ENCODE measurements at regions not wholly inside any gene's neighbourhood (a gene's known extent, or its start where the extent isn't known, plus 50 kb on each side); places are given as distances from the start of the nearest gene placed in this dataset.
"Not testable (repeated sequence)": the region's sequence is repeated elsewhere in the genome, so short reads cannot be mapped to it uniquely, and the experiment has no call there.

GRCh38 chr1:229150518-229150917 is 120.4 kb upstream of the RAB4A start:
- ATAC-seq (replicated peaks in 1 of 2) (no peak), DNase-seq (no peak)
- Mint-ChIP-seq H3K27ac (no peak overlapping the region), H3K9me3 (no peaks in the 10 kb centered on the region), H3K36me3 (ENCODE audit: insufficient read depth in 2 of 2) (no peaks in the 10 kb centered on the region), H3K4me1 (ENCODE audit: low read depth) (peaks cover 14% of the 10 kb centered on the region), H3K27me3 (ENCODE audit: low read depth) (peaks cover 9% of the 10 kb centered on the region), H3K4me3 (no peak overlapping the region)

- not testable (repeated sequence) for H3K27ac Mint-ChIP-seq, H3K4me3 Mint-ChIP-seq
Observed at GRCh38 chr1:229151412-229151811, 119.5 kb upstream of the RAB4A start.

GRCh38 chr1:229152311-229152710 is 118.6 kb upstream of the RAB4A start:
- Mint-ChIP-seq H3K27ac (no peak overlapping the region), H3K27me3 (ENCODE audit: low read depth) (no peaks in the 10 kb centered on the region), H3K36me3 (ENCODE audit: insufficient read depth in 2 of 2) (no peaks in the 10 kb centered on the region), H3K9me3 (no peaks in the 10 kb centered on the region), H3K4me3 (no peak overlapping the region), H3K4me1 (ENCODE audit: low read depth) (peaks cover 18% of the 10 kb centered on the region)
- no peak for ATAC-seq (replicated peaks in 1 of 2)
- DNase-seq: no peak

More at GRCh38 chr1:229151412-229151811, 119.5 kb upstream of the RAB4A start:
- H3K27me3 Mint-ChIP-seq (ENCODE audit: low read depth); H3K9me3 Mint-ChIP-seq; H3K36me3 Mint-ChIP-seq (ENCODE audit: insufficient read depth in 2 of 2); DNase-seq; ATAC-seq (replicated peaks in 1 of 2): not testable (repeated sequence)
- peaks cover 18% of the 10 kb centered on the region for H3K4me1 Mint-ChIP-seq (ENCODE audit: low read depth)

GRCh38 chr1:229153955-229154548 is 116.9 kb upstream of the RAB4A start:
- Mint-ChIP-seq H3K36me3 (ENCODE audit: insufficient read depth in 2 of 2) (no peaks in the 10 kb centered on the region), H3K4me1 (ENCODE audit: low read depth) (peaks cover 18% of the 10 kb centered on the region), H3K4me3 (no peak overlapping the region), H3K27me3 (ENCODE audit: low read depth) (no peaks in the 10 kb centered on the region), H3K9me3 (no peaks in the 10 kb centered on the region), H3K27ac (no peak overlapping the region)
- ATAC-seq (replicated peaks in 1 of 2): no peak
- no peak for DNase-seq

GRCh38 chr1:229154811-229155210 is 116.1 kb upstream of the RAB4A start:
- DNase-seq (no peak), ATAC-seq (replicated peaks in 1 of 2) (no peak)
- no peaks in the 10 kb centered on the region for H3K9me3 Mint-ChIP-seq
- H3K4me1 Mint-ChIP-seq (ENCODE audit: low read depth): peaks cover 18% of the 10 kb centered on the region
- H3K4me3 Mint-ChIP-seq: no peak overlapping the region
- H3K36me3 Mint-ChIP-seq (ENCODE audit: insufficient read depth in 2 of 2): no peaks in the 10 kb centered on the region
- no peaks in the 10 kb centered on the region for H3K27me3 Mint-ChIP-seq (ENCODE audit: low read depth)
- H3K27ac Mint-ChIP-seq: no peak overlapping the region

GRCh38 chr1:229155472-229155871 is 115.4 kb upstream of the RAB4A start:
- peak; percentile 73 to 92 for ATAC-seq (replicated peaks in 1 of 2)
- peak overlapping the region; percentile 17 to 59 for H3K4me3 Mint-ChIP-seq

GRCh38 chr1:229156872-229157271 is 114.0 kb upstream of the RAB4A start:
- Mint-ChIP-seq H3K4me1 (ENCODE audit: low read depth) (peaks cover 21% of the 10 kb centered on the region), H3K4me3 (no peak overlapping the region), H3K9me3 (no peaks in the 10 kb centered on the region), H3K27me3 (ENCODE audit: low read depth) (no peaks in the 10 kb centered on the region), H3K36me3 (ENCODE audit: insufficient read depth in 2 of 2) (no peaks in the 10 kb centered on the region), H3K27ac (no peak overlapping the region)
- DNase-seq: no peak
- no peak for ATAC-seq (replicated peaks in 1 of 2)

More at GRCh38 chr1:229155472-229155871, 115.4 kb upstream of the RAB4A start:
- peak; percentile 27 for DNase-seq
- peaks cover 18% of the 10 kb centered on the region for H3K4me1 Mint-ChIP-seq (ENCODE audit: low read depth)
- H3K9me3 Mint-ChIP-seq: no peaks in the 10 kb centered on the region
- H3K36me3 Mint-ChIP-seq (ENCODE audit: insufficient read depth in 2 of 2): no peaks in the 10 kb centered on the region
- H3K27me3 Mint-ChIP-seq (ENCODE audit: low read depth): no peaks in the 10 kb centered on the region
- no peak overlapping the region for H3K27ac Mint-ChIP-seq

- H3K36me3 Mint-ChIP-seq (ENCODE audit: insufficient read depth in 2 of 2): no peaks in the 10 kb centered on the region
- H3K4me3 Mint-ChIP-seq: no peak overlapping the region
- no peaks in the 10 kb centered on the region for H3K9me3 Mint-ChIP-seq
- H3K4me1 Mint-ChIP-seq (ENCODE audit: low read depth): peaks cover 24% of the 10 kb centered on the region
- no peak for DNase-seq
- H3K27me3 Mint-ChIP-seq (ENCODE audit: low read depth): no peaks in the 10 kb centered on the region
- ATAC-seq (replicated peaks in 1 of 2): no peak
- no peak overlapping the region for H3K27ac Mint-ChIP-seq
Observed at GRCh38 chr1:229157480-229157879, 113.4 kb upstream of the RAB4A start.

- Mint-ChIP-seq H3K36me3 (ENCODE audit: insufficient read depth in 2 of 2) (no peaks in the 10 kb centered on the region), H3K4me3 (no peak overlapping the region), H3K9me3 (no peaks in the 10 kb centered on the region), H3K27ac (no peak overlapping the region), H3K27me3 (ENCODE audit: low read depth) (no peaks in the 10 kb centered on the region), H3K4me1 (ENCODE audit: low read depth) (peaks cover 24% of the 10 kb centered on the region)
- no peak for ATAC-seq (replicated peaks in 1 of 2)
- DNase-seq: no peak
Observed at GRCh38 chr1:229158341-229158921, 112.5 kb upstream of the RAB4A start.

- peaks cover 24% of the 10 kb centered on the region for H3K4me1 Mint-ChIP-seq (ENCODE audit: low read depth)
- DNase-seq: no peak
- H3K4me3 Mint-ChIP-seq: no peak overlapping the region
- ATAC-seq (replicated peaks in 1 of 2): no peak
- no peaks in the 10 kb centered on the region for H3K27me3 Mint-ChIP-seq (ENCODE audit: low read depth)
- H3K27ac Mint-ChIP-seq: no peak overlapping the region
- no peaks in the 10 kb centered on the region for H3K36me3 Mint-ChIP-seq (ENCODE audit: insufficient read depth in 2 of 2)
- H3K9me3 Mint-ChIP-seq: no peaks in the 10 kb centered on the region
Observed at GRCh38 chr1:229158927-229159326, 112.0 kb upstream of the RAB4A start.

- Mint-ChIP-seq H3K36me3 (ENCODE audit: insufficient read depth in 2 of 2) (no peaks in the 10 kb centered on the region), H3K4me3 (no peak overlapping the region), H3K27me3 (ENCODE audit: low read depth) (peaks cover 8% of the 10 kb centered on the region), H3K27ac (no peak overlapping the region), H3K9me3 (no peaks in the 10 kb centered on the region), H3K4me1 (ENCODE audit: low read depth) (peaks cover 23% of the 10 kb centered on the region)
- DNase-seq (no peak), ATAC-seq (replicated peaks in 1 of 2) (no peak)
Observed at GRCh38 chr1:229159668-229160544, 111.0 kb upstream of the RAB4A start.

GRCh38 chr1:229161740-229162139 is 109.2 kb upstream of the RAB4A start:
- H3K4me3 Mint-ChIP-seq: no peak overlapping the region
- DNase-seq: peak in 1 of 2 donors; percentile 4
- peak; percentile 50 to 56 for ATAC-seq (replicated peaks in 1 of 2)

GRCh38 chr1:229162825-229163515 is 107.9 kb upstream of the RAB4A start:
- ATAC-seq (replicated peaks in 1 of 2) (no peak), DNase-seq (no peak)
- H3K4me3 Mint-ChIP-seq: no peak overlapping the region
- peaks cover 24% of the 10 kb centered on the region for H3K4me1 Mint-ChIP-seq (ENCODE audit: low read depth)
- no peaks in the 10 kb centered on the region for H3K9me3 Mint-ChIP-seq
- no peaks in the 10 kb centered on the region for H3K36me3 Mint-ChIP-seq (ENCODE audit: insufficient read depth in 2 of 2)
- H3K27ac Mint-ChIP-seq: no peak overlapping the region
- peaks cover 18% of the 10 kb centered on the region for H3K27me3 Mint-ChIP-seq (ENCODE audit: low read depth)

More at GRCh38 chr1:229161740-229162139, 109.2 kb upstream of the RAB4A start:
- Mint-ChIP-seq H3K36me3 (ENCODE audit: insufficient read depth in 2 of 2) (no peaks in the 10 kb centered on the region), H3K9me3 (no peaks in the 10 kb centered on the region), H3K27me3 (ENCODE audit: low read depth) (peaks cover 9% of the 10 kb centered on the region), H3K4me1 (ENCODE audit: low read depth) (peaks cover 24% of the 10 kb centered on the region), H3K27ac (no peak overlapping the region)
